GM18498 (cell line): ENCODE measurements at regions not wholly inside any gene's neighbourhood (a gene's known extent, or its start where the extent isn't known, plus 50 kb on each side); places are given as distances from the start of the nearest gene placed in this dataset.
"Not testable (repeated sequence)": the region's sequence is repeated elsewhere in the genome, so short reads cannot be mapped to it uniquely, and the experiment has no call there.

Experiments
- ATAC-seq: cut with Tn5 transposase; IDR thresholded peaks from one replicate; pipeline ENCODE4 v1.9.1; 2021; ENCODE audit warnings: mild to moderate bottlenecking, moderate library complexity; ENCODE audit not compliant: unreplicated experiment

- ATAC-seq = no peak
These were observed 943.1 kb upstream of the WWC1 start for GRCh38 chr5:167348251-167348926.

- ATAC-seq = no peak
These were observed 942.5 kb upstream of the WWC1 start for GRCh38 chr5:167348980-167349379.

DNA sequence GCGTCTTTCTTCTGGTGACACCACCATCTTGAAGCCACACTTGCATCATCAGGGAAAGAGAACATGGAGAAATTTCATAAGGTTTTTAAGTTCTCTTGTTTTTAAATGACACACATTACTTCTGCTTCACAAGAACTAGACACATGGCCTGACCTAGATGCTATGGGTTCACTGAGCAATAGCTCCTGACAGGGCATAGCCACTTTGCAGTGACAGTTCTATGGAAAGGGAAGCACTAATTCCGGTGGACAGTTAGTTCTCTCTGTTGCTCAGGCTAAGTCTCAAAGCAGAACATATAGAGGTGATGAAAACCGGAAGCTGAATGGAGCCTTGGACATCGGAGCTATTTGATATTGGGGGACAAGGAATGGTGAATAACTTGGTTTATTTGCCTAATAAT is 940.1 kb upstream of the WWC1 start:
- no peak for ATAC-seq

- no peak for ATAC-seq
These were observed 938.6 kb upstream of the WWC1 start for GRCh38 chr5:167352801-167353200.

- no peak for ATAC-seq
These were observed 936.1 kb upstream of the WWC1 start for GRCh38 chr5:167355346-167355745.

DNA sequence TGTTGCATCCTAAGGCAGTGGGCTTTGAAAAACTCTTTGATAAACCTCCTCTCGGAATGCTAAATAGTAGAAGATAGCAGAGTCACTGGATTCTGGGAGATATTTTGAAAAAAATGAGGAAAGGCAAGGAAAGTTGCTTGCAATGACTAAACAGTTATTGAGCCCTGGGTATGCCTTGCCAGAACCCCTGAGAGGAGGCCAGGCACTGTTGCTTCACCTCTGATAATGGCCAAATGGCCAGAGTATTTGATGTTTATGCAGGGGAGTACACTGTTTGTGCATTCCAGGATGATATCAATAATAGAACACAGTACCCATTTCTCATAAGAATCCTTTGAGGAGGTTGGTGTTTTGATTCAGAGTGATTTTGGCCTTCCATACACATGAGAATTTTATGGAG is 935.1 kb upstream of the WWC1 start:
- ATAC-seq = no peak

DNA sequence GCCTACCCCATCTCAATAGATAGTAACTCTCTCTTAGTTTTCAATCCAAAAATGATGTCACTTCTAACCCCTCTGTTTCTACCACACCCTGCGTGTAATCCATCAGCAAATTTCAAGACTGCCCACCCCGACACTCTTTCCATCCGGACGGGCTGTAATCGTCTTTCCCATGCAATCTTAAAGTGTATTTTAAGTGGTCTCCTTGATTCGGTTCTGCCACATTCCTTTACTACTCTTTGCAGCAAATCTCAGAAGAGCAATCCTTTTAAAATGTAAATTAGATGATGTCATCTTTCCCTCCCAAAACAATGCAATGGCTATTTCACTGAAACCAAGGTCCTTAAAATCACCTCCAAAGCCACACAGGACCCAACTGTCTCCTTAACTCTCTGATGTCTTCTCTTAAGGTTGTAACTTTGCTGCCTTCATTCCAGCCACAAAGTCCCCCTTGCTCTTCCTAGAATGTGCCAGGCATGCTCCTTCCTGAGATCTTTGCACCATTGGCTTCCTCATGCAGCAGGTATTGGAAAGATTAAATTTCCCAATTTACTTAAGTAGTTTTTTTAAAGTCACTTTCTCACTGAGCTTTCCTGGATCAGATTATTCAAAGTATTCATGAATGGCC is 932.5 kb upstream of the WWC1 start:
- no peak for ATAC-seq

DNA sequence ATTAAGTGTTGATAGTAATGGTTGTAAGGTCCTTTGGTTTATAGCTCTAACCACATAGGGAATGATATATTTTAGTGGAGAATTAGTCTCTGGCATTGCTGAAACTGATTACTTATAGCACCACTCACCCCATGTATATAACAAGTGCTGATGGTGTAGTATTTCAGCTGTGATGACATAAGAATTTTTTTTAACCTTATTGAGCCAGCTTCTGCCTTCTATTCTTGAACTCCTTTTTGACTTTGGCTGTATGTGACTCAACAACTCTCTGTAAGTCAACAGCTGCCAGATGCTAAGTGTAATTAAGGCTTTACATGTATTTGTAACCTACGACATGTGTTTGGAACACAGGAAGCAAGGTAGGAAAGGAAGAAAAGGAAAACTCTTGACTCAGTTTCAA is 929.6 kb upstream of the WWC1 start:
- ATAC-seq = no peak

GRCh38 chr5:167363065-167363464 is 928.4 kb upstream of the WWC1 start:
- ATAC-seq = no peak

- no peak for ATAC-seq
These were observed 916.3 kb upstream of the WWC1 start for GRCh38 chr5:167375125-167375524.

DNA sequence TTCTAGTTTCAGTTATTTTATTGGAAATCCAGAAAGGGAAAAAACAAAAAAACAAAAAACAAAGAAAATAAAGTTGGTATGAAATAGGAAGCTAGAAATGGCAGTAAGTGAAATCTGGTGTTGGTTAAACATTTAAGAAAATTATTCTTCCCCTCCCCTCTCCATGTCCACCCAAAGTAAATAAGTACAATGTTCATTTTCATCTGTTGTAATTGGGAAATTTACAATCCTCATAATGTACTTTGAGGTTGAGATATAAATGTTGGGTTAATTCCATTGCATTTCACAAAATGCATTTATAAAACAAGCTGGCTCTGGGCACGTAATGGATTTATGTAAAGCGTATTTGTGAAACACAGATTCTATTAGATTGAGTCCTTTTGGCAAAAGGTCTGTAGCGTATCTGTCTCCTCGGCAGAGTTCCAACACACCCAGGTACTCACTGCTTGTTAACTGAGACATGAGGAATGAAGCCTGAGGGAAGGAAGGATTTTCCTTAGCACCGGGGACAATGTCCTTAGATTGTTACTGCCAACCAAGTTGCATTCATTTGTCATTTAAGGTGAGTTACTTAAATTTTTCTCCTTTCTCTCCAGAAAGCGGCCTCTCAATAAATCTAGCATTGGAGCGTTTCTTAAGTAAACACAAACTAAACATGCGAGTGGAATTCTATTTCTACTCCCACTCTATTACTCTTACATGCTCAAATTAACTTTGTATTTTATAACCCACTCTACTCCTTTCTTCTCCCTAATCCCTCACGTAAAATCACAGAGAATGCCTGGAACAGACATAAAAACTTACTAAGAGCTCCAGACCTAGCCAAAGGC is 912.3 kb upstream of the WWC1 start:
- no peak for ATAC-seq

- no peak for ATAC-seq
These were observed 910.0 kb upstream of the WWC1 start for GRCh38 chr5:167381457-167381856.

- no peak for ATAC-seq
These were observed 901.9 kb upstream of the WWC1 start for GRCh38 chr5:167389537-167389936.

- ATAC-seq = not testable (repeated sequence)
These were observed 900.2 kb upstream of the WWC1 start for GRCh38 chr5:167391286-167391685.

- ATAC-seq = no peak
These were observed 899.2 kb upstream of the WWC1 start for GRCh38 chr5:167392240-167392639.

DNA sequence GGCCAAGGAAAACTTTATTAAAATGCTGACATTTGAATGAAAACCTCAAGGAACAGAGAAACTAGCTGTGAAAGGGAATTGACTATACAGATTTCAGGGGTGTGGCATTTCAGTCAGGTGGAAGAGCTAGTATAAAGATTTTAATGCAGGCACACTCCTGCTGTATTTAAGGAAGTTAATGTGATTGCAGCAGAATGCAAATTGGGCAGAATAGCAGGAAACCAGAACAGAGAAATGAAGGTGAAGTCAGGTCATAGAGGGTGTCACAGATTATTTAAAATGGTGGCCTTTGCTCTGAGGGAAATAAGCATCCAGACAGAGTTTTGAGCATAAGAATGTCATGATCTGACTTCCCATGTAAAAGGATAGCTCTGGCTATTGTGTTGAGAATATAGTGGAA is 898.1 kb upstream of the WWC1 start:
- ATAC-seq = no peak

DNA sequence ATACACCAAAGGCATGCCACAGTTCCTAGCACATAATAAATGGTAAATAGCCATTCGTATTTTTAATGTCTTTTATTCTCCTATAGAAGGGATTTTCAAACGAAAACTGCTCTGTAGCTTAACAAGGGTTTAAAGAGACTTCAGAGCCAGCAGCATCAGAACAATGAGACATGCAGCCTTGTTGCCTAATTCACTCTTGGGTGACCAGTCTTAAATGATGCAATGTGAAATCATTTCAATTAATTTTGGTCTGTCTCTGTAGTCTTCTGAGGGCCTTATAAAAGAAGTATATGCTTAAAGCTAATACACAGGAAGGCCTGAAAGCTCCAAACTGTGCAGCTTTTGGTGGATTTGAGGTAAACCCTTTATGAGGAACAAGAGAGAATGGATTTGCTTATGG is 888.8 kb upstream of the WWC1 start:
- no peak for ATAC-seq

DNA sequence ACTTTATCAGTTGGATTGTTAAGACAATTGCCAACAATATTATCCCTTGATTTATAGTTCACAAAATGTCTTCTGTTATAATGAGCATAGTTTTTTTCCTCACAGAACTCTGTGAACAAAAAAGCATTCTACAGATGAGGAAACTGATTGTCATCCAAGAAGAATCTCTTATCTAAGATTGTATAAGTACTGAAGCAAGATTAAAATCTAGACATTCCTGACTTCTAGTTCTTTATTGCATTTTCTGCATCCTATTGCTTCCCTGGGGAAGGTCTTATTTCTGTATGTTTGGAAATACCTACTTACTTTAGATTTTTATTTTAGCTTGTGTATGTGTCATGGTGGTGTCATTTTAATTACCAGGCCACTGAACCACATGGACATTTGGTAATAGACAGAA is 884.9 kb upstream of the WWC1 start:
- no peak for ATAC-seq

- no peak for ATAC-seq
These were observed 878.9 kb upstream of the WWC1 start for GRCh38 chr5:167412556-167412955.

DNA sequence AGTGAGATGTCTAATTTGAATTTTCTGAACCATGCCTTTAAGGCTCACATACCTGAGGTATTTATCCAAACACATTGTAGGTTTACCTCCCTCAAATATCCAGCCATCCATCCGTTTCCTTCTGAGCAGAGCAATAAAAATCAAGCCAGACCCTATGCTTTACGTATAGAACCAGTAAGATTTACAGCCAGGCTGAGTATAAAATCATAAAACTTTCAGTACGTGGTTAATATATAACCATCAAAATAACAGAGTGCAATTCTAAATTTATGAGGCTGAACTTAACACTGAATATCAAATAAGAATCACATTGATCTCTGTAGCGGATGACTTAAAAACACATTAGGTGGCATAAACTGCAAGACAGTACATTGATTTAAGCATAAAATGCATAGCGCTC is 877.9 kb upstream of the WWC1 start:
- no peak for ATAC-seq

DNA sequence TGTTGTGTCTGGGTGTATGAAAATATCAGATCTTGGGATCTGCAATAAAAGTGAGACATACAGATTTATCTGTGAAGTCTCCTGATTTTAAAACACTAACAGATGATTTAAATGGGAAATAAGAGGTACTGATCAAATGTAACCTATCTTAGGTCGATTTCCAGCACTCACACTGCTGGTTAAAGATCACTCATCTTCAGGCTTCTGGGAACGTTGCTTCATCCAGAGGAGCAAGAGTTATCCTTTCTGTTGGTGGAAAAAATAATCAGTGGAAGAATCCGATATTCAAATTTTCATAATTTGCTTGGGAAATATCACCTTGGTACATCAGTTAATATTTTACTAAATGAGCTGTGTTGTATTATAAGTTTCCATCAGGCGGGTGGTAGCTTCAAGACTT is 876.8 kb upstream of the WWC1 start:
- no peak for ATAC-seq
